GM19372 (cell line): ENCODE measurements at regions not wholly inside any gene's neighbourhood (a gene's known extent, or its start where the extent isn't known, plus 50 kb on each side); places are given as distances from the start of the nearest gene placed in this dataset.
"Not testable (repeated sequence)": the region's sequence is repeated elsewhere in the genome, so short reads cannot be mapped to it uniquely, and the experiment has no call there.

Experiments
- ATAC-seq: cut with Tn5 transposase; IDR thresholded peaks from one replicate; pipeline ENCODE4 v1.9.1; 2021; ENCODE audit warnings: mild to moderate bottlenecking, low read depth, moderate library complexity; ENCODE audit not compliant: unreplicated experiment

- no peak for ATAC-seq
These were observed 159.9 kb upstream of the FBXL17 start for GRCh38 chr5:108541836-108542235.

- no peak for ATAC-seq
These were observed 154.4 kb upstream of the FBXL17 start for GRCh38 chr5:108536321-108536720.

- not testable (repeated sequence) for ATAC-seq
These were observed 150.2 kb upstream of the FBXL17 start for GRCh38 chr5:108532129-108532445.

- ATAC-seq: no peak
These were observed 149.7 kb upstream of the FBXL17 start for GRCh38 chr5:108531367-108532128.

GRCh38 chr5:108530706-108531105 is 148.8 kb upstream of the FBXL17 start:
- ATAC-seq: no peak

- ATAC-seq: no peak
These were observed 147.5 kb upstream of the FBXL17 start for GRCh38 chr5:108529381-108529780.

GRCh38 chr5:108528655-108529054 is 146.8 kb upstream of the FBXL17 start:
- no peak for ATAC-seq

- ATAC-seq: no peak
These were observed 142.7 kb upstream of the FBXL17 start for GRCh38 chr5:108524564-108524963.

- ATAC-seq: no peak
These were observed 141.5 kb upstream of the FBXL17 start for GRCh38 chr5:108523360-108523759.

GRCh38 chr5:108521841-108522506 is 140.1 kb upstream of the FBXL17 start:
- peak; percentile 44 for ATAC-seq

- peak; percentile 87 for ATAC-seq
These were observed 139.3 kb upstream of the FBXL17 start for GRCh38 chr5:108521011-108521700.

- no peak for ATAC-seq
These were observed 134.9 kb upstream of the FBXL17 start for GRCh38 chr5:108516785-108517184.

GRCh38 chr5:108515517-108516105 is 133.7 kb upstream of the FBXL17 start:
- ATAC-seq: no peak

- no peak for ATAC-seq
These were observed 127.1 kb upstream of the FBXL17 start for GRCh38 chr5:108508979-108509378.

GRCh38 chr5:108507631-108508030 is 125.7 kb upstream of the FBXL17 start:
- no peak for ATAC-seq

GRCh38 chr5:108505608-108506007 is 123.7 kb upstream of the FBXL17 start:
- ATAC-seq: no peak

GRCh38 chr5:108504974-108505373 is 123.1 kb upstream of the FBXL17 start:
- ATAC-seq: no peak

- no peak for ATAC-seq
These were observed 122.1 kb upstream of the FBXL17 start for GRCh38 chr5:108503986-108504385.

- ATAC-seq: not testable (repeated sequence)
These were observed 113.7 kb upstream of the FBXL17 start for GRCh38 chr5:108495615-108496014.

GRCh38 chr5:108487951-108488350 is 106.1 kb upstream of the FBXL17 start:
- no peak for ATAC-seq

- ATAC-seq: no peak
These were observed 102.1 kb upstream of the FBXL17 start for GRCh38 chr5:108484035-108484434.
